HepG2 (cell line): ENCODE measurements at regions not wholly inside any gene's neighbourhood (a gene's known extent, or its start where the extent isn't known, plus 50 kb on each side); places are given as distances from the start of the nearest gene placed in this dataset.

Source experiments
- ATAC-seq: fragments of 200-7000 bp; cut with Tn5 transposase; 3 replicates; pipeline ENCODE4 v1.9.1; 2020; ENCODE audit warnings: mild to moderate bottlenecking, moderate library complexity
- BruUV-seq: library from RNA; stranded (reverse); fragments of 400-500 nt; replicated peaks from 2 replicates; lab custom pipeline; 2021; lab: Mats Ljungman, UMichigan
- CTCF ChIA-PET: fragments of 300-600 bp; formaldehyde crosslinking; extraction: SDS; loops from one replicate; lab custom pipeline; 2021; ENCODE audit warnings: low total read pairs, inconsistent platforms, low intra/inter-chr PET ratio; lab: Yijun Ruan, JAX
- POLR2A ChIA-PET: fragments of 350-600 bp; sonication (Branson Sonifier 250); formaldehyde crosslinking; loops from one replicate; lab custom pipeline; 2020; ENCODE audit warnings: antibody characterized with exemption, inconsistent platforms; lab: Yijun Ruan, JAX
- DNase-seq: peaks from one replicate; pipeline ENCODE4 v3.0.0-alpha.2; 2015; ENCODE audit warnings: low spot score
- FAIRE-seq: peaks from 3 replicates; lab custom pipeline; 2011; peaks lifted over from hg19 to GRCh38; lab: Jason Lieb, UNC
- H2AFZ ChIP-seq: one replicate; pipeline ENCODE4 v1.6.1; 2011; ENCODE audit warnings: low read length, inconsistent platforms
- H3K27ac ChIP-seq: fragments of 300-600 bp; 3 replicates; pipeline ENCODE4 v1.8.0; 2011; ENCODE audit warnings: mixed run types, mild to moderate bottlenecking, mixed read lengths, low read length, inconsistent platforms; ENCODE audit not compliant: insufficient read depth; ENCODE audit errors: extremely low read length
- H3K27me3 ChIP-seq, 2 experiments: fragments of 200-600 bp in 1 of 2; 2 replicates in 1 of 2; 3 replicates in 1 of 2; pipeline versions ENCODE4 v1.6.0 to v1.8.0; 2011; ENCODE audit warnings: low read length in 2 of 2, mild to moderate bottlenecking in 2 of 2, moderate library complexity in 2 of 2, inconsistent platforms in 1 of 2; ENCODE audit not compliant: insufficient read depth in 2 of 2, control insufficient read depth in 1 of 2
- H3K36me3 ChIP-seq, 2 experiments: fragments of 200-600 bp in 1 of 2; replicated peaks in 1 of 2; 2 replicates in 1 of 2; 3 replicates in 1 of 2; pipeline versions ENCODE4 v1.5.1 to v1.8.0; 2011; ENCODE audit warnings: low read length in 2 of 2, inconsistent platforms in 1 of 2; ENCODE audit not compliant: insufficient read depth in 2 of 2, control insufficient read depth in 1 of 2
- H3K4me1 ChIP-seq: 2 replicates; pipeline ENCODE4 v1.5.1; 2012; ENCODE audit warnings: low read length, inconsistent platforms; ENCODE audit not compliant: insufficient read depth
- H3K4me2 ChIP-seq: 2 replicates; pipeline ENCODE4 v1.6.0; 2011; ENCODE audit warnings: low read depth, low read length, inconsistent platforms
- H3K4me3 ChIP-seq, 3 experiments: fragments of 200-600 bp in 1 of 3; sonication (generic), shearing (Covaris generic) in 1 of 3; replicated peaks in 1 of 3; 2 replicates each; pipeline ENCODE4 v1.5.1; 2011 to 2016; ENCODE audit warnings: low read length in 3 of 3, inconsistent platforms in 2 of 3, low read depth in 2 of 3, mild to moderate bottlenecking in 2 of 3, control low read depth in 1 of 3, mixed read lengths in 1 of 3; ENCODE audit not compliant: insufficient read depth in 1 of 3
- H3K79me2 ChIP-seq: one replicate; pipeline ENCODE4 v1.6.1; 2011; ENCODE audit warnings: low read length, inconsistent platforms; ENCODE audit not compliant: insufficient read depth
- H3K9ac ChIP-seq: 2 replicates; pipeline ENCODE4 v1.6.0; 2011; ENCODE audit warnings: mild to moderate bottlenecking, low read depth, low read length, inconsistent platforms; ENCODE audit not compliant: insufficient read depth
- H3K9me3 ChIP-seq: 2 replicates; pipeline ENCODE4 v1.5.1; 2012; ENCODE audit warnings: mild to moderate bottlenecking, low read length
- H4K20me1 ChIP-seq: 2 replicates; pipeline ENCODE4 v1.6.0; 2011; ENCODE audit warnings: inconsistent platforms, mild to moderate bottlenecking, low read length, moderate library complexity; ENCODE audit not compliant: insufficient read depth
- ARNTL ChIP-seq: sonication (generic); formaldehyde crosslinking; IDR thresholded peaks from 2 replicates; pipeline ENCODE4 v1.4.0; 2020; ENCODE audit warnings: mild to moderate bottlenecking, missing genetic modification reagents
- MAFK ChIP-seq, 2 experiments: IDR thresholded peaks in 1 of 2; conservative IDR thresholded peaks in 1 of 2; 2 replicates each; pipeline ENCODE4 v1.6.1; 2011; ENCODE audit warnings: improper control_type of control experiment in 2 of 2, low read length in 2 of 2
- NRL ChIP-seq: sonication (generic); formaldehyde crosslinking; IDR thresholded peaks from 2 replicates; pipeline ENCODE4 v1.5.0; 2020; ENCODE audit warnings: missing genetic modification reagents, mild to moderate bottlenecking, moderate library complexity, borderline replicate concordance
- STAT5B ChIP-seq: sonication (generic); formaldehyde crosslinking; IDR thresholded peaks from 2 replicates; pipeline ENCODE4 v1.4.0; 2020; ENCODE audit warnings: missing genetic modification reagents
- TBP ChIP-seq: sonication (generic); formaldehyde crosslinking; IDR thresholded peaks from 2 replicates; pipeline ENCODE4 v1.5.0; 2020; ENCODE audit warnings: missing genetic modification reagents
- TMF1 ChIP-seq: sonication (generic); formaldehyde crosslinking; IDR thresholded peaks from 2 replicates; pipeline ENCODE4 v1.8.1; 2022; ENCODE audit warnings: low read depth, missing genetic modification reagents
- ZKSCAN5 ChIP-seq: sonication (generic); formaldehyde crosslinking; IDR thresholded peaks from 2 replicates; pipeline ENCODE4 v1.5.1; 2020; ENCODE audit warnings: mild to moderate bottlenecking, missing genetic modification reagents
- ZNF253 ChIP-seq: sonication (generic); formaldehyde crosslinking; IDR thresholded peaks from 2 replicates; pipeline ENCODE4 v1.8.0; 2022; ENCODE audit warnings: mild to moderate bottlenecking, missing genetic modification reagents, borderline replicate concordance
- ZNF615 ChIP-seq: sonication (generic); formaldehyde crosslinking; IDR thresholded peaks from 2 replicates; pipeline ENCODE4 v1.5.0; 2020; ENCODE audit warnings: mild to moderate bottlenecking, missing genetic modification reagents, borderline replicate concordance
- ZNF724P ChIP-seq: sonication (generic); formaldehyde crosslinking; IDR thresholded peaks from 2 replicates; pipeline ENCODE4 v1.8.0; 2022; ENCODE audit warnings: missing genetic modification reagents, borderline replicate concordance
- ZNF878 ChIP-seq: sonication (generic); formaldehyde crosslinking; IDR thresholded peaks from 2 replicates; pipeline ENCODE4 v1.8.1; 2023; ENCODE audit warnings: mild to moderate bottlenecking, missing genetic modification reagents, moderate library complexity
- WGBS: methylation state at CpG from one replicate; pipeline ENCODE4 v1.1.6; 2017; ENCODE audit warnings: low lambda C conversion rate; 5-methylcytosine and 5-hydroxymethylcytosine counted together
- in situ Hi-C: cut with HindIII; loops from 2 replicates; pipeline ENCODE4 v1.10.0; 2017; ENCODE audit warnings: low pct_unique_long_range_greater_than_20kb; ENCODE audit not compliant: extremely low pct_ligation_motif_present
- intact Hi-C: fragments of 100-400 bp; cut with micrococcal nuclease; formaldehyde crosslinking; loops from one replicate; pipeline ENCODE4 v1.10.0; 2022; ENCODE audit not compliant: unreplicated experiment
- TF ChIP-seq, protein P1 (sequence below), 2 experiments: sonication (generic) in 1 of 2; formaldehyde crosslinking in 1 of 2; IDR thresholded peaks; 2 replicates each; pipeline versions ENCODE4 v1.6.1 to v1.9.0; 2014 to 2022; ENCODE audit warnings: antibody characterized with exemption in 1 of 2, borderline replicate concordance in 1 of 2, inconsistent platforms in 1 of 2, low read depth in 1 of 2, missing genetic modification reagents in 1 of 2
- TF ChIP-seq, protein P2 (sequence below): sonication (generic); formaldehyde crosslinking; IDR thresholded peaks from 2 replicates; pipeline ENCODE4 v1.4.0; 2020; ENCODE audit warnings: missing genetic modification reagents

DNA sequence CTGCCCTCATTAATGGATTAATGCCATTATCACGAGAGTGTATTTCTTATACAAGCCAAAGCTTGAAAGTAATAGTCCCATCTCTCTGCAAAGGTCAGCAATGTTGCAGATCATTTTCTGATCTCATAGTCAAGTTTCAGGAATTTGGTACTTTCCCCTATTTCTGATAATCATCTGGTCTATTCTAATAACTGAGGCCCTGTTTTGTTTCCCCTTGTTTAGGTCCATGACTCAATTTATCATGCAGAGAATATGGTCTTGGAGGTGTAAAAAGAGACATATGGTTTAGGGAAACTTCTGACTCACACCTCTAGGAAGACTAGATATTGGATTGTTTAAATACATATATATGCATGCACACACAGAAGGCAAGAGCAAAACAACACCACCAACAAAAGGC, 339.3 kb upstream of the NUDT12 start:
- Histone ChIP-seq H2AFZ (no peak overlapping the region), H3K4me2 (no peak overlapping the region), H3K9me3 (no peaks in the 10 kb centered on the region; the same call in 1 of the 2 replicates), H3K79me2 (no peaks in the 10 kb centered on the region), H3K36me3 (no peaks in the 10 kb centered on the region), H3K4me3 (no peak overlapping the region), H3K27ac (no peak overlapping the region), H3K27me3 (no peaks in the 10 kb centered on the region), H4K20me1 (no peaks in the 10 kb centered on the region), H3K9ac (no peak overlapping the region), H3K4me1 (no peaks in the 10 kb centered on the region)
- no peak for FAIRE-seq
- no peak for DNase-seq
- no TSS peak for BruUV-seq
- intact Hi-C loops (no loop called here), in situ Hi-C loops (no loop called here)
- 0% methylated on average over 1 of the region's 1 CpG for WGBS
- ATAC-seq = no peak
- CTCF ChIA-PET = no interaction called here
- POLR2A ChIA-PET = no interaction called here
- TF ChIP-seq, protein P1, sequence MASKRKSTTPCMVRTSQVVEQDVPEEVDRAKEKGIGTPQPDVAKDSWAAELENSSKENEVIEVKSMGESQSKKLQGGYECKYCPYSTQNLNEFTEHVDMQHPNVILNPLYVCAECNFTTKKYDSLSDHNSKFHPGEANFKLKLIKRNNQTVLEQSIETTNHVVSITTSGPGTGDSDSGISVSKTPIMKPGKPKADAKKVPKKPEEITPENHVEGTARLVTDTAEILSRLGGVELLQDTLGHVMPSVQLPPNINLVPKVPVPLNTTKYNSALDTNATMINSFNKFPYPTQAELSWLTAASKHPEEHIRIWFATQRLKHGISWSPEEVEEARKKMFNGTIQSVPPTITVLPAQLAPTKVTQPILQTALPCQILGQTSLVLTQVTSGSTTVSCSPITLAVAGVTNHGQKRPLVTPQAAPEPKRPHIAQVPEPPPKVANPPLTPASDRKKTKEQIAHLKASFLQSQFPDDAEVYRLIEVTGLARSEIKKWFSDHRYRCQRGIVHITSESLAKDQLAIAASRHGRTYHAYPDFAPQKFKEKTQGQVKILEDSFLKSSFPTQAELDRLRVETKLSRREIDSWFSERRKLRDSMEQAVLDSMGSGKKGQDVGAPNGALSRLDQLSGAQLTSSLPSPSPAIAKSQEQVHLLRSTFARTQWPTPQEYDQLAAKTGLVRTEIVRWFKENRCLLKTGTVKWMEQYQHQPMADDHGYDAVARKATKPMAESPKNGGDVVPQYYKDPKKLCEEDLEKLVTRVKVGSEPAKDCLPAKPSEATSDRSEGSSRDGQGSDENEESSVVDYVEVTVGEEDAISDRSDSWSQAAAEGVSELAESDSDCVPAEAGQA (IDR thresholded peaks at IDR 0.05; ENCODE audit: low read depth) = no peak
- TF ChIP-seq, protein P1 (CRISPR knock-in tag; IDR thresholded peaks at IDR 0.05; ENCODE audit: borderline replicate concordance) = no peak
- TF ChIP-seq ZNF878 (CRISPR knock-in tag) = no peak
- TF ChIP-seq ZNF253 (CRISPR knock-in tag) = no peak
- TF ChIP-seq TBP = no peak
- TF ChIP-seq STAT5B (CRISPR knock-in tag) = no peak
- TF ChIP-seq TMF1 = no peak
- no peak for TF ChIP-seq ZNF724P (CRISPR knock-in tag)
- TF ChIP-seq NRL (CRISPR knock-in tag) = no peak
- TF ChIP-seq, protein P2, sequence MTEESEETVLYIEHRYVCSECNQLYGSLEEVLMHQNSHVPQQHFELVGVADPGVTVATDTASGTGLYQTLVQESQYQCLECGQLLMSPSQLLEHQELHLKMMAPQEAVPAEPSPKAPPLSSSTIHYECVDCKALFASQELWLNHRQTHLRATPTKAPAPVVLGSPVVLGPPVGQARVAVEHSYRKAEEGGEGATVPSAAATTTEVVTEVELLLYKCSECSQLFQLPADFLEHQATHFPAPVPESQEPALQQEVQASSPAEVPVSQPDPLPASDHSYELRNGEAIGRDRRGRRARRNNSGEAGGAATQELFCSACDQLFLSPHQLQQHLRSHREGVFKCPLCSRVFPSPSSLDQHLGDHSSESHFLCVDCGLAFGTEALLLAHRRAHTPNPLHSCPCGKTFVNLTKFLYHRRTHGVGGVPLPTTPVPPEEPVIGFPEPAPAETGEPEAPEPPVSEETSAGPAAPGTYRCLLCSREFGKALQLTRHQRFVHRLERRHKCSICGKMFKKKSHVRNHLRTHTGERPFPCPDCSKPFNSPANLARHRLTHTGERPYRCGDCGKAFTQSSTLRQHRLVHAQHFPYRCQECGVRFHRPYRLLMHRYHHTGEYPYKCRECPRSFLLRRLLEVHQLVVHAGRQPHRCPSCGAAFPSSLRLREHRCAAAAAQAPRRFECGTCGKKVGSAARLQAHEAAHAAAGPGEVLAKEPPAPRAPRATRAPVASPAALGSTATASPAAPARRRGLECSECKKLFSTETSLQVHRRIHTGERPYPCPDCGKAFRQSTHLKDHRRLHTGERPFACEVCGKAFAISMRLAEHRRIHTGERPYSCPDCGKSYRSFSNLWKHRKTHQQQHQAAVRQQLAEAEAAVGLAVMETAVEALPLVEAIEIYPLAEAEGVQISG (CRISPR knock-in tag) = no peak
- no peak for TF ChIP-seq MAFK (conservative IDR thresholded peaks at IDR 0.05 in 1 of 2, IDR thresholded peaks at IDR 0.05 in 1 of 2; ENCODE audit: low read length in 2 of 2)
- TF ChIP-seq ARNTL (CRISPR knock-in tag) = no peak
- no peak for TF ChIP-seq ZKSCAN5 (CRISPR knock-in tag)
- no peak for TF ChIP-seq ZNF615 (CRISPR knock-in tag)
